ENCODE measurements at regions not wholly inside any gene's neighbourhood (a gene's known extent, or its start where the extent isn't known, plus 50 kb on each side); places are given as distances from the start of the nearest gene placed in this dataset.

DNA sequence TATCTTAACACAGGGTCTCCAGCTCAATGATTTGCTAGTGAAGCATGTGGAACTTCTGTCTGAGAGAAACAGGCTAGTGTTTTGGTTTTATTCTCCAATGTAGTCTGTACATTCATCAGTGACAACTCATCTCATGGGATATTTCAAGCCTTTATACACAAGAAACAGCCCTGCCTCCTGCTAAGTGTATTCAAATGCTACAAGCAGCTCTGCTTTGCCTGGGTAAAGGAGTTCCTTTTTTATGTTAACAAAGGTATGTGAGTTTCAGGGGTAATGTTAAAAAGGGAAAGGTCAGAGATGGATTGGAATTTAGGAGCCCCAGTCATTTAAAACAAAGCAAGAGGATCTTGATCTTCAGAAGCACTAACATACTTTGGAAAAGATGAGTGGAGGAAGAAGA lies 498.7 kb downstream of the ISL1 start:
- no peak for TF ChIP-seq ZFX (IDR thresholded peaks at IDR 0.05)
- TF ChIP-seq, protein P1, sequence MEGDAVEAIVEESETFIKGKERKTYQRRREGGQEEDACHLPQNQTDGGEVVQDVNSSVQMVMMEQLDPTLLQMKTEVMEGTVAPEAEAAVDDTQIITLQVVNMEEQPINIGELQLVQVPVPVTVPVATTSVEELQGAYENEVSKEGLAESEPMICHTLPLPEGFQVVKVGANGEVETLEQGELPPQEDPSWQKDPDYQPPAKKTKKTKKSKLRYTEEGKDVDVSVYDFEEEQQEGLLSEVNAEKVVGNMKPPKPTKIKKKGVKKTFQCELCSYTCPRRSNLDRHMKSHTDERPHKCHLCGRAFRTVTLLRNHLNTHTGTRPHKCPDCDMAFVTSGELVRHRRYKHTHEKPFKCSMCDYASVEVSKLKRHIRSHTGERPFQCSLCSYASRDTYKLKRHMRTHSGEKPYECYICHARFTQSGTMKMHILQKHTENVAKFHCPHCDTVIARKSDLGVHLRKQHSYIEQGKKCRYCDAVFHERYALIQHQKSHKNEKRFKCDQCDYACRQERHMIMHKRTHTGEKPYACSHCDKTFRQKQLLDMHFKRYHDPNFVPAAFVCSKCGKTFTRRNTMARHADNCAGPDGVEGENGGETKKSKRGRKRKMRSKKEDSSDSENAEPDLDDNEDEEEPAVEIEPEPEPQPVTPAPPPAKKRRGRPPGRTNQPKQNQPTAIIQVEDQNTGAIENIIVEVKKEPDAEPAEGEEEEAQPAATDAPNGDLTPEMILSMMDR (conservative IDR thresholded peaks at IDR 0.05), result no peak
- H3K27ac ChIP-seq, result no peak overlapping the region

DNA sequence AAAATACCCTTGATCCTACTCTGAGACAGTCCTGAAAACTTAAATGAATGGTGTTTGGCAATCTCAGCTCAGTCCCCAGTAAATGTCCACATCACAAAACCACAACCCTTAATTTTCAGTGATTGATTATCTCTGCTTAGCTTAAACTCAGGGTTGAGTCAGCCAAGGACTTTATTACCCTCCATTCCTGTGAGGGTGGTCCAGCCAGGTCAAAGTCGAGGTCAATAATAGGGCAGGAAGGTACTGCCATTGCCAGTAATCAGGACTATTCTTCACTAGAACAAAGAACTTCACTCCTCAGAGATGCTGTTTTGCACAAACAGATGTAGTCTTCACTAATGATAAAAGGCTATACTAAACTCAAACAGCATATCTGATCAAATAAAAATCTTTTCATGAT lies 499.4 kb downstream of the ISL1 start:
- H3K27ac ChIP-seq, result no peak overlapping the region
- TF ChIP-seq, protein P1 (conservative IDR thresholded peaks at IDR 0.05), result no peak
- TF ChIP-seq ZFX (IDR thresholded peaks at IDR 0.05), result no peak

DNA sequence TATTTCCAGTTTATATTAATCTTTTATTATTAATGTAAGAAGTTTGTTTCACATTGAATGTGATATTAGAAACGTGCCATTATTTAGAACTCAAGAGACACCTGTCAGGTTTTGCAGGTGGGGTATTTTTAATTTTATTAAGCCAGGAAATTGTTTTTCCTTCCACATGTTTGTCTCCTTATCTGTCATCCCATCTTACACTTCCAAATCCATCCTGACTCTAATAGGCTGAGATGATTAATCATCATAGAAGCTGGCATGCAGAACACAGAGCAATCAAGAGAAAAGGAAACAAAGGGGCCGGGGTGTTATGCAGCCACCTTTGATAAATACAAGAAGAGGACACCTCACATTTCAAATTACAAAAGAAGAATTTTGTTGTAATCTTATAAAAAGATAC lies 506.5 kb downstream of the ISL1 start:
- no peak overlapping the region for H3K27ac ChIP-seq
- TF ChIP-seq, protein P1 (conservative IDR thresholded peaks at IDR 0.05), result no peak
- TF ChIP-seq ZFX (IDR thresholded peaks at IDR 0.05), result no peak

DNA sequence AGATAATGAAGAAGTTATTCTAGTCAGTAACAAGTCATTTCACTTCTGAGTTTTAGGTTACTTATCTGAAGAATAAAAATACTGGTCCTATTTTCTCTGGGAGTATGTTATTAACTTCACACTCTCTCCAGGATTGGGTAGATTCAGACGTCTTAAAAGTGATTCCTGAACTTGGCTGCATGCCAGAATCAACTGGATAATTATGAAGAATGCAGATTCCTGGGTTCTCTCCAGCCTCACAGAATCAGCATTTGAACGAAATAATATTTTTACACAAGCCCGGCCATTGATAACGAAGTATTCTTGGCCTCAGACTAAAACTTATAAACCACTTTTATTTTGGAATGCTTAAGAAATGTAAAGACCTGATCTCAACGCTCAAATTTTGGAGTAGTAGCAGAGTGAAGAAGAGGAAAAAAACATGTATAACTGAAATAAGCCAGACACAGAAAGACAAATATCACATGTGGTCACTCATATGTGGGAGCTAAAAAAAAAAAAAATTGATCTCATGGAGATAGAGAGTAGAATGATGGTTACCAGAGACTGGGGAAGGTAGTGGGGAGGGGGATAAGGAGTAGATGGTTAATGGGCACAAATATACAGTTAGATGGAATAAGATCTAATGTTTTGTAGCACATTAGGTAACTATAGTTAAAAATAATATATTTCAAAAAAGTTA lies 507.3 kb downstream of the ISL1 start:
- TF ChIP-seq, protein P1 (conservative IDR thresholded peaks at IDR 0.05), result no peak
- TF ChIP-seq ZFX (IDR thresholded peaks at IDR 0.05), result no peak
- H3K27ac ChIP-seq, result no peak overlapping the region

DNA sequence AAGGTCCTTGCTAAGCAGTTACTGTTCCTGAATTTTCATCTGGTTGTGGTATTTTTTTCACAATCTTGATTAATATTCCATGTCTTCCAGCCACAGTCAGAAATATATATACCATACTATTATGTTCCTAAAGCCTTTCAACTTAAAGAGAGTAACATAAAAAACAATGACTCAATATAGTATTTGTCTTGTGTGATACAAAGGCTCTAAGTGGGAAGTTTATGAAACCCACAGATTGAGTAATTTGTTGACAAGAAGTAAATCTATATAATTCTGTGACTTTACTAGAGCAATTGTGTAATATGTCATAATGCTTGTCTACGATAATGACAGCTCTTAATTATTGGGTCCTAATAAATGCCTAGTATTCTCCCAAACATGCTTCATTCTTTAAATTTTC lies 509.4 kb downstream of the ISL1 start:
- TF ChIP-seq, protein P1 (conservative IDR thresholded peaks at IDR 0.05), result no peak
- TF ChIP-seq ZFX (IDR thresholded peaks at IDR 0.05), result no peak
- H3K27ac ChIP-seq, result no peak overlapping the region

DNA sequence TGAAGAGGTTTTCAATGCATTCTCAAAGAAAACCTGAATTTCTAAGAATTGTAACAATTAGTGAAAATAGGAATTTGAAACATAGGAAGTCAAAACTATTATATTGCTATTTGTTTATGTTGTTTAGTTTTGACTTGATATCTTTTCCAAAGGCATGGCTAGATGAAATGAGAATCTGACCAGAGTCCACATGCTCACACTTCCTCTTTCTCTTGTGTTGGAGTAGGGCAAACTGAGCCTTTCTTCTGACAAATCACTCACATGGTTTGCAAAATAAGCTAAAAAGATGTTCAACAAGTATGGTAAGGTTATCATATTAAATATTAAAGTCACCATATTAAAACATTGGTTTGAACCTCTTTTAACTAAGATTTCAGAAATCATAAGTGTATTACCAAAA lies 512.6 kb downstream of the ISL1 start:
- no peak for TF ChIP-seq ZFX (IDR thresholded peaks at IDR 0.05)
- TF ChIP-seq, protein P1 (conservative IDR thresholded peaks at IDR 0.05), result no peak
- H3K27ac ChIP-seq, result no peak overlapping the region

DNA sequence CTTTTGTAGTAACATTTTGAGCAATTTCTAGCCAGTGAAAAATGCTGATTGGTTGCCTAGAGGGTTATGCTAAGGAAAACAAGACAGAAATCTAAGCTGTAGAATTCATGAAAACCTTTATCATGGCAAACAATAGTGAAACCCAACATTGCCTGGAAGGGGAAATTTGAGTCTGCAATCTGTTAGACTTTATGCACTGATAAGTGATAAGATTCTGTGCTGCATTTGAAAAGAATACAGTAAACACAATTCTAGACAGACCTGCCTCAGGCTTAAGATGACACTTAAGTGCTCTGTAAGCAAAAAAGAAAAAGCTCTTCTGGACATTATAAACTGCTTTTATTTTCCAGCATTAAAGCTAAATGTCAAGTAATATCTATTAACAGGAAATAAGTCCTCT lies 519.3 kb downstream of the ISL1 start:
- no peak for TF ChIP-seq ZFX (IDR thresholded peaks at IDR 0.05)
- TF ChIP-seq, protein P1 (conservative IDR thresholded peaks at IDR 0.05), result no peak
- H3K27ac ChIP-seq, result no peak overlapping the region

All from C4-2B (cell line).